ENCODE measurements at regions not wholly inside any gene's neighbourhood (a gene's known extent, or its start where the extent isn't known, plus 50 kb on each side); places are given as distances from the start of the nearest gene placed in this dataset.

GRCh38 chr13:26965952-26966700 is 205.5 kb downstream of the USP12 start:
- no peak for DNase-seq

GRCh38 chr13:26964278-26965250 is 204.0 kb upstream of the GPR12 start:
- no peak for DNase-seq

DNA sequence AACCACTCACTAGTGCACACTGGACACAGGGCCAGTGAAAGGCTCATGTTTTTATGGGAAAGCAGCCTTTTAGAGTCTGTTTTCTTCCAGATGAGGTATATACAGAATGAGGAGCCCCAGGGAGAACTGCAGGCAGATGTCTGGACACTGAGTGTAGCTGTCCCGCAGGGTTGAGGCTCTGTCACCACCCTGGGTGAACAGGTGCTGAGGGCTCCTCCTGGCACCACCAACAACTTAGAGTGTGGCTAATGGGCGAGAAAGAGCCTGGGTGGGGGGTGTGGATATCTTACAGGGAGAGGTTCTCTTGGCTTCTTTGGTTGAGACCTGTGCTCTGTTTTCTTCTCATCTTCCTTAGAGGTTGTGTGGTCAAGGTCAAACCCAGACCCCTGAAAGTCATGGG is 202.1 kb upstream of the GPR12 start:
- no peak for DNase-seq

DNA sequence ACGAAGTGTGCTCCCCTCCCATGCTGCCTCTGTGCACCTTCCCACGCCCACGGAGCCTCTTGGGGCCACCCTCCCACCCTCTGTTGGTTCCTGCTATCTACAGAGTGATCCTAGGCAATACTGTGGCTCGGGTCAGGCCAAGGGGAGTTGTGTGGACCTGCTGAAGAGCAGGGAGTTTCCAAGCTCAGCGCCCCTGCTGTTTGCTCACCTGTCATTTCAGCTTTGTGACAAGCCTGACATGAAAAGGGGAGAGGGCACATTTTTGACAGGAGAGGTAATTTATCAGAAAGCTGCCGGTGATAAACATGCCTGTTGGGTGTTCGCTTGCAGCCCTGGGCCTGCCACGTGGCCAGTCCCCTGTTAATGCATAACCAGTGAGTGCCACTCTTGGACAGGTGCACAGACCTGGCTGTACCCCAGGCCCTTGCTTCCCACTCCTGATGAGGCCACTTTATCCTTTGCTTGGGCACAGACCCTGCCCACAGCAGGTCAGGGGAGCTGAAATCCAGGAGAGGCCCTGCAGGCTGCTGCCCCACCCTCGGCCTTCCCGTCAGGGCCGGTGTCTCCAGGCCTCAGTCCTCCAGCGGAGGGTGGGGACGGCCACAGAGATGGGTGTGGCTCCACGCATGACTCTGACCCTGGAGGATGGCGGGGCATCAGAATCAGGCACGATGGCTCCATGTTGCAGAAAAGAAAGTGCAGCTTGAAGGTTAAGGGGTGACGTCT is 201.5 kb upstream of the GPR12 start:
- DNase-seq, result no peak

GRCh38 chr13:26957182-26957581 is 196.6 kb upstream of the GPR12 start:
- DNase-seq, result no peak

GRCh38 chr13:26956522-26957142 is 196.0 kb upstream of the GPR12 start:
- no peak for DNase-seq

- DNase-seq, result no peak
These were observed 194.4 kb upstream of the GPR12 start for GRCh38 chr13:26954976-26955375.

GRCh38 chr13:26953291-26953690 is 192.7 kb upstream of the GPR12 start:
- DNase-seq, result no peak

GRCh38 chr13:26952551-26953143 is 192.1 kb upstream of the GPR12 start:
- no peak for DNase-seq

- no peak for DNase-seq
These were observed 191.1 kb upstream of the GPR12 start for GRCh38 chr13:26951581-26952177.

- no peak for DNase-seq
These were observed 190.4 kb upstream of the GPR12 start for GRCh38 chr13:26950968-26951367.

DNA sequence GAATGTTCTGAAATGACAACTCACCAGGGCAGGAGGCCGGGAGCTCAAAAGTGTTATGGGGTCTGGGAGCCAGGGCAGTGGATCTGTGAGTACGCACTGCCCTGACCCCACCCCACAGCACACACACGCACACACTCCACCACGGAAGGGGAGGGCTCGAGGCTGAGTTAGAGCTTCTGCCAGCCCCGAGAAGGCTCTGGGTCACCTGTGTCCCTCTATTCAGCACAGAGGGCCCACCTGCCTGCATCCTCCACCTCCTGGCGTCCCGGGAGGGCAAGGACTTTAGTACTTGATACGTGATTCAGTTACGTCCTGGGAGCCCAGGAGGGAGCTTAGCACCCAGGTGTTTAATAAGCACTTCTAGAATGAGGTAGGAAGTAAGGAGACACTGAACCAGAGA is 190.0 kb upstream of the GPR12 start:
- no peak for DNase-seq

DNA sequence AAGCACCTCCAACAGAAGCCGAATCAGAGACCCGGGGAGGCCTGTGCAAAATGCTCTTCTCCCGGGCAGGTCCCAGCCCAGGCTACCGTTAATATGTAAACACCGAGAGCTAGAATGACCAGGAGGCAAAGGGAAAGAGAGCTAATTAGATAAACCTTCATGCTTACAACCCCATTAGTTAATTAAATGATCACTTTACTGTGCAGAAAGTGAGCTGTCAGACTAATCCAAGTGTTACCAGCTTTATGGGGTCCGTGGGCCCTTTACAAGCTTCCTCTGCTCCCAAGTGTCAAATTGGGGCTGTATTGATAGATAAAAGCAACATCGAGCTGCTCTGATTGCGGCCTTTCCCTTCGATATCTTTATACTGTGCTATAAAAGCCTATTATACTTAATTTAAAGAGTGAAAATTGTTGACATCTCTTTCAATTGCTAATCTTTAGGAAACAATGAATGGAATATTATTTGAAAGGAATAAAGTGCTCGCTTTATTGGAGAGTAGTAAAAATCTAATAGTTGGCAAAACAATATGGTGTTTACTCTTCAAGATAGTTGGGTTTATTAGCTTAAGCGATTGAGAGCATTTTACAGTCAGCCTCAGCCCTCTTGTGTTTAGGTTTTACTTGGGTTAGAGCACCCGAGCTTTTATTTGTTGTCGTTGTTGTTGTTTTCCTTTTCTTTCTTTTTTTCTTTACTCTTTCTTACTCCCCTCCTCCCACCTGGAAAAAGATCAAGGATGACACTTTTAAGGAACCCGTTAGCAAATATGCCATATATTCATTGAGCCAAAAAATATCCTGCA is 189.3 kb upstream of the GPR12 start:
- no peak for DNase-seq

DNA sequence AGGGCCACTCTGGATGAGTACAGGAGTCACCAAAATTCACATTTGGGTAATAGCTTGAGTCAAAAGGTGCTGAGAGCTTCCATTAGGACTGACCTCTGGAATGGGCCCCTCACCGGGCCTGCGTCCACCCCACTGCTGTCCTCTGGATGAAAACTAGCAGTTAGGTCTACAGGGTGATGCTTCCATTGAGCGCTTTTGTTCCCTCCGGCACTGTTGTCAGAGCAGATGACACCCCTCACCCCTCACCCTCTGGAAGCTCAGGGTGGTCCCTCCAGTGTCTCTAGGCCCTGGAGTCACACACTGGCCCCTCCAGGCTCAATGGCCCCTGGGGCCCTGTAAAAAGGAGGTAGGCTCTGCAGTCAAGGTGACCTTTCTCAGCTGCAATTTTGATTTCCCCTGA is 187.8 kb upstream of the GPR12 start:
- DNase-seq, result no peak

DNA sequence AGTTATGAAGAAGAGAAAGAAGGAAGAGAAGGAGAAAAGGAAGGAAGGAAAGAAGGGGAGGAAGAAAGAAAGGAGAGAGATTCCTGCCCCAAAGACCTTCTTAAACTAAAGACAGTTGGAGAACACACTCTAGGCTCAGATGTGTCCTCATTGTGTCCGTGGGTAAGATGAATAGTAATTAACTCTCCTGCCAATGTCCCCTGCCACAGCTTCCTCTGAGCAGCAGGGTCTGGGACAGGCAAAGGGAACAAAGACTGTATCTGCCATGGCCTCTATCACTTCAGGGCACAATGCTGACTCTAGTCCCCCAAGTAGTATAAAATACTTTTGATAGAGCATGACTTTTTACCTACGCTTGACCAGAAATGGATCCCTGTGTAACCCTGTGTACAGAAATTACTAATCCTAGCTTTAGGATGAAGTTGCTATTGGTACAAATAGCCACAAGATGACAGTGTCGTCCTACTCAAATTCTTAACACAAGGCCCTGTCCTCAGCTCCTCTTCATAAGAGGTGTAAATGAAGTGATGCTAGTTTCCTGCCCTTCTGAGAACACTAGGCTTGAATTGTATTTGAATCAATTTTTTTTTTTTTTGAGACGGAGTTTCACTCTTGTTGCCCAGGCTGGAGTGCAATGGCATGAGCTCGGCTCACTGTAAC is 186.2 kb upstream of the GPR12 start:
- DNase-seq, result no peak

DNA sequence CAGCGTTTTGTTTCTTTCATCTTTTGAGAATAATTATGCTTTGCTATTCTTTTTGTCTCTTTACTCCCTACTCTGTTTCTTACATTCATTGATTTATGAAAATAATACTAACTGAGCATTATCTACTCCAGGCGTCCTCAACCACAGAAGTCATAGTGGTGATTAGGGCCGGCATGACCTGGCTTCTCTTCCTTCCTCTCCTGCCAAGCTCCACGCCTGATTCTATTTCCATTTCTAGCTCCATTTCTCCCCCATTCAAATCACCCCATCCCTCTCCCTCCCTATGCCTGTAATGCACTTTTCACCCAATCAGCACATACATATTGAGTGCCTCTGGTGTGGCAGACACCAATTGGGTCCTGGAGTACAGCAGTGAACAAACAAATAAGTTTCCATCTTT is 183.2 kb upstream of the GPR12 start:
- no peak for DNase-seq

- no peak for DNase-seq
These were observed 181.6 kb upstream of the GPR12 start for GRCh38 chr13:26942184-26942583.

- DNase-seq, result no peak
These were observed 181.0 kb upstream of the GPR12 start for GRCh38 chr13:26941345-26942174.

DNA sequence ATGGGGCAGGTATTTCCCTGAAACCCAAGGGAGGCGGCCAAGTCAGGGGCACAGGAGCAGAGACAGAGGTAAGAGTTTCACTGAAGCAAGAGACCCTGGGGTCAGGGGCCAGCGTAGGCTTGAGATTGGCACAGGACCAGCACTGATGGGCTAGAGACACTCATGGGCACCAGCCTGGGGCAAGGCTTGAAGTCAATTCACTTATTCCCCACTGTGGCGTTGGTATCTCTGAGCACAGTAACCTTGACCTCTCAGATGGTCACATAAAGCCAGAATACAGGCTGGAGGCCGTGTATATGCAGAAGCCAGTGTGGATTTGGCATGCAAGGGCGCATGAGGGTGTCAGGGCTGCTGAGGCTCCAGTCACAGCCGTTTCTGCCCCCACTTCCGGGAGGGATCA is 173.5 kb upstream of the GPR12 start:
- DNase-seq, result no peak
